ENCODE measurements at regions not wholly inside any gene's neighbourhood (a gene's known extent, or its start where the extent isn't known, plus 50 kb on each side); places are given as distances from the start of the nearest gene placed in this dataset.

GRCh38 chr9:13878241-13878711 is 435.7 kb downstream of the NFIB start:
- POLR2A ChIA-PET, result no interaction called here
- no CpG with 5 or more reads among the region's 3 CpGs for WGBS (ENCODE audit: insufficient coverage)
- peaks cover 0 to 8% (median 0%) of the 10 kb centered on the region in 3 donors for H3K9me3 ChIP-seq (ENCODE audit: control extremely low read depth in 1 of 3, control insufficient read depth in 2 of 3, insufficient read depth in 1 of 3, low read length in 2 of 3)
- H3K4me1 Mint-ChIP-seq, result no peaks in the 10 kb centered on the region
- no peak overlapping the region for H2AFZ ChIP-seq (ENCODE audit: insufficient read depth, low read depth, low read length, poor library complexity, severe bottlenecking)
- ATAC-seq (ENCODE audit: low read depth) (no peak), DNase-seq (no peak)
- no peak overlapping the region for H3K27ac ChIP-seq (ENCODE audit: low read length in 2 of 2)
- no peak overlapping the region for H3K4me3 Mint-ChIP-seq
- H3K9ac ChIP-seq (ENCODE audit: low read length), result no peak overlapping the region
- H3K27ac Mint-ChIP-seq, result no peak overlapping the region
- H4K20me1 ChIP-seq (ENCODE audit: control insufficient read depth, insufficient read depth, low read length, poor library complexity, severe bottlenecking), result no peaks in the 10 kb centered on the region
- H3K27me3 Mint-ChIP-seq, result no peaks in the 10 kb centered on the region
- TF ChIP-seq CTCF (IDR thresholded peaks at IDR 0.05) (no peak), EZH2 (IDR thresholded peaks at IDR 0.05; ENCODE audit: borderline replicate concordance, insufficient read depth, low read depth, low read length, poor library complexity, severe bottlenecking) (no peak)
- peaks cover 10% of the 10 kb centered on the region for H3K9me3 Mint-ChIP-seq (ENCODE audit: insufficient read depth)
- no peaks in the 10 kb centered on the region for H3K36me3 ChIP-seq (replicated peaks in 1 of 2; ENCODE audit: control extremely low read depth in 1 of 2, control insufficient read depth in 1 of 2, extremely low read depth in 1 of 2, insufficient read depth in 2 of 2, low read length in 1 of 2)
- CTCF ChIA-PET, result no interaction called here
- intact Hi-C loops (cut with micrococcal nuclease), result no loop called here
- no peaks in the 10 kb centered on the region for H3K4me1 ChIP-seq (ENCODE audit: control insufficient read depth in 2 of 2, insufficient read depth in 2 of 2, low read length in 2 of 2)
- no peak overlapping the region for H3K4me3 ChIP-seq (ENCODE audit: control extremely low read depth in 1 of 5, extremely low read depth in 1 of 5, insufficient read depth in 1 of 5, low read depth in 2 of 5, low read length in 4 of 5)
- no peaks in the 10 kb centered on the region for H3K27me3 ChIP-seq (replicated peaks in 1 of 4; ENCODE audit: control extremely low read depth in 1 of 4, control insufficient read depth in 3 of 4, insufficient read depth in 4 of 4, low read length in 3 of 4)
- H3K79me2 ChIP-seq (ENCODE audit: control insufficient read depth, insufficient read depth, low read length), result no peaks in the 10 kb centered on the region
- no peak overlapping the region for H3K4me2 ChIP-seq (replicated peaks; ENCODE audit: low read depth, low read length, poor library complexity, severe bottlenecking)

GRCh38 chr9:13876741-13877140 is 437.2 kb downstream of the NFIB start:
- no peak overlapping the region for H3K4me3 ChIP-seq (ENCODE audit: control extremely low read depth in 1 of 5, extremely low read depth in 1 of 5, insufficient read depth in 1 of 5, low read depth in 2 of 5, low read length in 4 of 5)
- TF ChIP-seq CTCF (IDR thresholded peaks at IDR 0.05) (no peak), EZH2 (IDR thresholded peaks at IDR 0.05; ENCODE audit: borderline replicate concordance, insufficient read depth, low read depth, low read length, poor library complexity, severe bottlenecking) (no peak)
- H3K27me3 ChIP-seq (replicated peaks in 1 of 4; ENCODE audit: control extremely low read depth in 1 of 4, control insufficient read depth in 3 of 4, insufficient read depth in 4 of 4, low read length in 3 of 4), result no peaks in the 10 kb centered on the region
- Mint-ChIP-seq H3K27me3 (no peaks in the 10 kb centered on the region), H3K4me1 (no peaks in the 10 kb centered on the region), H3K4me3 (no peak overlapping the region), H3K9me3 (ENCODE audit: insufficient read depth) (peaks cover 12% of the 10 kb centered on the region), H3K27ac (no peak overlapping the region)
- no peak for DNase-seq
- no peak overlapping the region for H3K4me2 ChIP-seq (replicated peaks; ENCODE audit: low read depth, low read length, poor library complexity, severe bottlenecking)
- intact Hi-C loops (cut with micrococcal nuclease), result no loop called here
- POLR2A ChIA-PET, result no interaction called here
- H3K9ac ChIP-seq (ENCODE audit: low read length), result no peak overlapping the region
- H3K79me2 ChIP-seq (ENCODE audit: control insufficient read depth, insufficient read depth, low read length), result no peaks in the 10 kb centered on the region
- H4K20me1 ChIP-seq (ENCODE audit: control insufficient read depth, insufficient read depth, low read length, poor library complexity, severe bottlenecking), result no peaks in the 10 kb centered on the region
- H3K4me1 ChIP-seq (ENCODE audit: control insufficient read depth in 2 of 2, insufficient read depth in 2 of 2, low read length in 2 of 2), result no peaks in the 10 kb centered on the region
- ATAC-seq (ENCODE audit: low read depth), result no peak
- no peak overlapping the region for H2AFZ ChIP-seq (ENCODE audit: insufficient read depth, low read depth, low read length, poor library complexity, severe bottlenecking)
- WGBS (ENCODE audit: insufficient coverage), result no CpG with 5 or more reads among the region's 1 CpG
- H3K9me3 ChIP-seq (ENCODE audit: control extremely low read depth in 1 of 3, control insufficient read depth in 2 of 3, insufficient read depth in 1 of 3, low read length in 2 of 3), result peaks cover 0 to 8% (median 0%) of the 10 kb centered on the region in 3 donors
- CTCF ChIA-PET, result no interaction called here
- no peaks in the 10 kb centered on the region for H3K36me3 ChIP-seq (replicated peaks in 1 of 2; ENCODE audit: control extremely low read depth in 1 of 2, control insufficient read depth in 1 of 2, extremely low read depth in 1 of 2, insufficient read depth in 2 of 2, low read length in 1 of 2)
- no peak overlapping the region for H3K27ac ChIP-seq (ENCODE audit: low read length in 2 of 2)

Measured in B cell (primary cell).